Astrocyte (in vitro differentiated cells and primary cell): ENCODE measurements at regions not wholly inside any gene's neighbourhood (a gene's known extent, or its start where the extent isn't known, plus 50 kb on each side); places are given as distances from the start of the nearest gene placed in this dataset.

Source experiments
- DNase-seq: peaks from one replicate; pipeline ENCODE4 v3.0.0-alpha.2; 2010; ENCODE audit warnings: low read depth
- FAIRE-seq: peaks from 2 replicates; lab custom pipeline; 2011; peaks lifted over from hg19 to GRCh38; lab: Jason Lieb, UNC
- H2AFZ ChIP-seq: 2 replicates; pipeline ENCODE4 v1.6.0; 2012; ENCODE audit warnings: low read depth, low read length, inconsistent platforms
- H3K27ac ChIP-seq: 2 replicates; pipeline ENCODE4 v1.5.1; 2011; ENCODE audit warnings: low read depth, low read length, inconsistent platforms
- H3K27me3 ChIP-seq: 2 replicates; pipeline ENCODE4 v1.6.0; 2011; ENCODE audit warnings: low read length, inconsistent platforms; ENCODE audit not compliant: insufficient read depth
- H3K36me3 ChIP-seq: 2 replicates; pipeline ENCODE4 v1.5.1; 2011; ENCODE audit warnings: low read length, inconsistent platforms; ENCODE audit not compliant: insufficient read depth
- H3K4me1 ChIP-seq: 2 replicates; pipeline ENCODE4 v1.5.1; 2011; ENCODE audit warnings: low read length, inconsistent platforms; ENCODE audit not compliant: insufficient read depth
- H3K4me2 ChIP-seq: 2 replicates; pipeline ENCODE4 v1.6.0; 2012; ENCODE audit warnings: low read length, inconsistent platforms
- H3K4me3 ChIP-seq: 2 replicates; pipeline ENCODE4 v1.5.1; 2011; ENCODE audit warnings: low read depth, mild to moderate bottlenecking, low read length, inconsistent platforms; ENCODE audit not compliant: insufficient read depth
- H3K79me2 ChIP-seq: 2 replicates; pipeline ENCODE4 v1.6.0; 2012; ENCODE audit warnings: mild to moderate bottlenecking, low read length, inconsistent platforms; ENCODE audit not compliant: insufficient read depth
- H3K9ac ChIP-seq: 2 replicates; pipeline ENCODE4 v1.6.0; 2012; ENCODE audit warnings: mild to moderate bottlenecking, low read length, inconsistent platforms
- H3K9me3 ChIP-seq: 2 replicates; pipeline ENCODE4 v1.5.1; 2012; ENCODE audit warnings: low read depth, mild to moderate bottlenecking, low read length, inconsistent platforms; ENCODE audit not compliant: insufficient read depth
- H4K20me1 ChIP-seq: 2 replicates; pipeline ENCODE4 v1.6.0; 2012; ENCODE audit warnings: low read length, inconsistent platforms; ENCODE audit not compliant: insufficient read depth
- H3K27ac Mint-ChIP-seq: one replicate; pipeline ENCODE4 v1.8.0; 2021; ENCODE audit warnings: mild to moderate bottlenecking, mixed read lengths; ENCODE audit not compliant: unreplicated experiment
- H3K27me3 Mint-ChIP-seq: one replicate; pipeline ENCODE4 v1.8.0; 2021; ENCODE audit warnings: low read depth, mixed read lengths; ENCODE audit not compliant: unreplicated experiment
- H3K36me3 Mint-ChIP-seq: one replicate; pipeline ENCODE4 v1.8.0; 2021; ENCODE audit warnings: low read depth, mixed read lengths; ENCODE audit not compliant: unreplicated experiment
- H3K4me1 Mint-ChIP-seq: one replicate; pipeline ENCODE4 v1.8.0; 2021; ENCODE audit warnings: low read depth, mixed read lengths; ENCODE audit not compliant: unreplicated experiment
- H3K4me3 Mint-ChIP-seq: one replicate; pipeline ENCODE4 v1.8.0; 2021; ENCODE audit warnings: mild to moderate bottlenecking, moderate library complexity, mixed read lengths; ENCODE audit not compliant: unreplicated experiment
- H3K9me3 Mint-ChIP-seq: one replicate; pipeline ENCODE4 v1.8.0; 2021; ENCODE audit warnings: mild to moderate bottlenecking, mixed read lengths; ENCODE audit not compliant: unreplicated experiment
- CTCF ChIP-seq: IDR thresholded peaks from 2 replicates; pipeline ENCODE4 v1.5.1; 2011; ENCODE audit warnings: low read depth, mild to moderate bottlenecking, inconsistent platforms, low read length, moderate library complexity; ENCODE audit not compliant: insufficient read depth
- EZH2 ChIP-seq: IDR thresholded peaks from 2 replicates; pipeline ENCODE4 v1.6.1; 2012; ENCODE audit warnings: mild to moderate bottlenecking, low read length, inconsistent platforms; ENCODE audit not compliant: insufficient read depth

GRCh38 chr10:78539247-78539766 is 505.6 kb downstream of the RPS24 start:
- peaks cover 40% of the 10 kb centered on the region for H3K27me3 Mint-ChIP-seq
- TF ChIP-seq CTCF: no peak
- no peak for TF ChIP-seq EZH2
- Histone ChIP-seq H3K79me2 (no peaks in the 10 kb centered on the region), H3K4me1 (peaks cover 36% of the 10 kb centered on the region), H3K9me3 (no peaks in the 10 kb centered on the region), H3K27ac (no peak overlapping the region), H2AFZ (no peak overlapping the region), H3K4me3 (no peak overlapping the region), H3K4me2 (no peak overlapping the region), H3K9ac (no peak overlapping the region), H3K27me3 (peaks cover 2% of the 10 kb centered on the region), H4K20me1 (no peaks in the 10 kb centered on the region), H3K36me3 (no peaks in the 10 kb centered on the region)
- DNase-seq (no peak), FAIRE-seq (no peak)
- H3K9me3 Mint-ChIP-seq: no peaks in the 10 kb centered on the region
- H3K36me3 Mint-ChIP-seq: no peaks in the 10 kb centered on the region
- peaks cover 8% of the 10 kb centered on the region for H3K4me1 Mint-ChIP-seq
- no peak overlapping the region for H3K27ac Mint-ChIP-seq
- no peak overlapping the region for H3K4me3 Mint-ChIP-seq

GRCh38 chr10:78540355-78541076 is 506.9 kb downstream of the RPS24 start:
- H3K9ac ChIP-seq: no peak overlapping the region
- no peak overlapping the region for H3K27ac Mint-ChIP-seq
- H3K27me3 ChIP-seq: peaks cover 2% of the 10 kb centered on the region
- no peaks in the 10 kb centered on the region for H3K9me3 ChIP-seq
- H3K4me2 ChIP-seq: no peak overlapping the region
- no peak overlapping the region for H2AFZ ChIP-seq
- peaks cover 8% of the 10 kb centered on the region for H3K4me1 Mint-ChIP-seq
- no peaks in the 10 kb centered on the region for H3K79me2 ChIP-seq
- H3K9me3 Mint-ChIP-seq: no peaks in the 10 kb centered on the region
- H3K27me3 Mint-ChIP-seq: peaks cover 38% of the 10 kb centered on the region
- H3K36me3 Mint-ChIP-seq: no peaks in the 10 kb centered on the region
- peaks cover 39% of the 10 kb centered on the region for H3K4me1 ChIP-seq
- H4K20me1 ChIP-seq: no peaks in the 10 kb centered on the region
- TF ChIP-seq EZH2 (no peak), CTCF (no peak)
- H3K4me3 ChIP-seq: no peak overlapping the region
- no peak overlapping the region for H3K4me3 Mint-ChIP-seq
- peak; percentile 44 for DNase-seq
- no peak overlapping the region for H3K27ac ChIP-seq
- no peaks in the 10 kb centered on the region for H3K36me3 ChIP-seq
- peak; percentile 67 for FAIRE-seq
